ENCODE measurements at regions not wholly inside any gene's neighbourhood (a gene's known extent, or its start where the extent isn't known, plus 50 kb on each side); places are given as distances from the start of the nearest gene placed in this dataset.

DNA sequence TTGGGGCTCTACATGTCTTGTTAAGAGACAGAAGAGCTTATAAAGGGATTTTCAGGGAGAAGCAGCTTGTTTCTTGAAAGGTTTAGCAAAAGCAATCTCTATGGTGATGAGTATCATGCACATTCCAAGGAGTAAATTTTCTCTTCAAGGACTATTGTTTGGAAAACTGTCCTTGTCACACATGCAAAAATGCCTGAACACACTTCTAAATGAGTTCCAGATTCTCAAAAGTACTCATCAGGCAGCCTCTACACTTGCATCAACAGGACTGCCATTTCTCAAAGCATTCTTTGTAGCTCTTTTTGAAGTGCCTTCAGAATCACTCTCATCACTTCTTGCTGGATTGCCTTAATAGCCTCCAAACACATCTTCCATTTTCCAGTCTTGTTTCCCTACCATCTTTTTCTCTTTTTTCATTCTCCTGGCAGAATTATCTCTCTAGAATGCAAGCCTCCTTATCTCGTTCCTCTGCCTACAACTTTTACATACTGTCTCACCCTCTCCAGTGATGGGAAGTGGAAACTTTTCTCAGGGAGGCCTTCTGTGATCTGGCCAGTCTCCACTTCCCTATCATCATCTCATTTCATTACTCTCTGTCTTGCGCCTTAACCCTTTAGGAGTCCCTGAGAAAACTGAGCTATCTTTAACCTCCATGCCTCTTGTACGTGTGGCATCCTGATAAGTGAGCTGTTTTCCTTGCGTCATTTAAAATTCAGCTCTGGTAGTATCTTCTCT lies 631.5 kb upstream of the TLE4 start:
- TF ChIP-seq CTCF (conservative IDR thresholded peaks at IDR 0.05; ENCODE audit: low read length) (no peak), EZH2phosphoT487 (IDR thresholded peaks at IDR 0.05; ENCODE audit: borderline replicate concordance) (no peak)
